IPS-18a (cell line): ENCODE measurements at regions not wholly inside any gene's neighbourhood (a gene's known extent, or its start where the extent isn't known, plus 50 kb on each side); places are given as distances from the start of the nearest gene placed in this dataset.

ENCODE experiments used
- H3K27ac ChIP-seq: one replicate; pipeline ENCODE4 v1.5.1; 2013; ENCODE audit warnings: low read length
- H3K27me3 ChIP-seq: one replicate; pipeline ENCODE4 v1.6.1; 2013; ENCODE audit warnings: mild to moderate bottlenecking, low read length; ENCODE audit not compliant: control insufficient read depth, insufficient read depth
- H3K36me3 ChIP-seq: one replicate; pipeline ENCODE4 v1.6.1; 2013; ENCODE audit warnings: low read depth, low read length; ENCODE audit not compliant: control insufficient read depth
- H3K4me1 ChIP-seq: one replicate; pipeline ENCODE4 v1.6.1; 2013; ENCODE audit warnings: low read depth, low read length; ENCODE audit not compliant: control insufficient read depth
- H3K4me3 ChIP-seq: one replicate; pipeline ENCODE4 v1.5.1; 2013; ENCODE audit warnings: low read length
- H3K9ac ChIP-seq: one replicate; pipeline ENCODE4 v1.6.1; 2013; ENCODE audit warnings: mild to moderate bottlenecking, low read length, moderate library complexity
- H3K9me3 ChIP-seq: one replicate; pipeline ENCODE4 v1.6.1; 2013; ENCODE audit warnings: low read depth, low read length; ENCODE audit not compliant: control insufficient read depth

DNA sequence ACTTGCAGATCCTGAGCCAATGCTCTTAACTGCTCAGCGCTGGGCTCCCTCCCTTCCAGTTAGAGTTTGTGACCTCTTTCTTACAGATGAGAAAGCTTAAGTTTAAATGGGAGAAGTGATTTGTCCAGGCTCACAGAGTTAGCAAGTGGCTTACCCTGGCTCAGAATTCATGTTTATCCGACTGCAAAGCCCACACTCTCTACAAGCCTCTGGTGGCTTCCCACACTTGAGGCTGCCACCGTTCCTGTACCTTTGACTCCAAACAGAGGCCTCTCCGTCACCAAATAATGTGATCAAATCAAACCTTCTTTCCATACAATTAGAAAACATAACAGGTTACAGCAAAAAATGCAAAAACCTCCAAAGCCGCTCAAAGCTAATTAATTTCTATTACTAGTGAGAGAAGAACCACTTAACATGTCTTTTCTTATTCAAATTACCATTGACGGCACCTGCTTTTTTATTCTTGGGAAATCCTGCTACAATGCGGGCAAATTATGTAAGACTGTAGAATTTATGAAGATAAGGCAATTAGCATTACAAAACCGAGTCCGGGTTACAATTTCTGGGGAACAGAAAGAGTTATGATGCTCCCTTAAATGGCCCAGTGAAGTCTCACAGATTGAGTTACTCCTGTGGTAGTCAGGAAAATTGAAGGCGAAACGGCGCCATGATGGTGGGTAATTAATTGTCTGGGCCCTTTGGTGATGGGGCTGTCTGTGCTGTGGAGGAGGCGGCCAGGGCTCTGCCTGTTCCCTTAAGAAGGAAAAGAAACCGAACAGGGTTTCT lies 324.3 kb upstream of the POU3F1 start:
- Histone ChIP-seq H3K4me1 (peaks cover 14% of the 10 kb centered on the region), H3K9ac (no peak overlapping the region), H3K4me3 (no peak overlapping the region), H3K36me3 (no peaks in the 10 kb centered on the region), H3K27me3 (no peaks in the 10 kb centered on the region), H3K27ac (no peak overlapping the region), H3K9me3 (peaks cover 11% of the 10 kb centered on the region)

DNA sequence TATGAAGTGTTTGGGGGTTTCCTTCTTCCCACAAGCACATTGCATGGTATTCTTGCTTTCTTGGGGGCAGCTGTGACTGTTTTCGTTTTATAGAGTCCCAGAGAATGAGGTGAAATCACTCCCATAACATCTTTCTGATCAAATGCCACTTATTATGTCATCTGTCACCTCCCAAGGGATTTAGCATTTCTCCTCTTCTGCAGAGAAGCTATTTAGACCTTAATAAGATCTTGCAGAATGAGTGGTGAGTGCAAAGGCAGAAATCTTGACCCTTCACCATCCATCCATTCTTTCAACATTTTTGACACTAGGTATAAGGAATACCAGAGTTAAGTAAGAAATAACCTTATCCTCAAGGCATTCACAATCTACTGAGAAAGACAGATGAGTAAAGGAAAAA lies 318.6 kb upstream of the POU3F1 start:
- H3K4me1 ChIP-seq = peaks cover 17% of the 10 kb centered on the region
- no peaks in the 10 kb centered on the region for H3K27me3 ChIP-seq
- H3K27ac ChIP-seq = no peak overlapping the region
- H3K9me3 ChIP-seq = no peaks in the 10 kb centered on the region
- no peaks in the 10 kb centered on the region for H3K36me3 ChIP-seq
- H3K4me3 ChIP-seq = no peak overlapping the region
- no peak overlapping the region for H3K9ac ChIP-seq

DNA sequence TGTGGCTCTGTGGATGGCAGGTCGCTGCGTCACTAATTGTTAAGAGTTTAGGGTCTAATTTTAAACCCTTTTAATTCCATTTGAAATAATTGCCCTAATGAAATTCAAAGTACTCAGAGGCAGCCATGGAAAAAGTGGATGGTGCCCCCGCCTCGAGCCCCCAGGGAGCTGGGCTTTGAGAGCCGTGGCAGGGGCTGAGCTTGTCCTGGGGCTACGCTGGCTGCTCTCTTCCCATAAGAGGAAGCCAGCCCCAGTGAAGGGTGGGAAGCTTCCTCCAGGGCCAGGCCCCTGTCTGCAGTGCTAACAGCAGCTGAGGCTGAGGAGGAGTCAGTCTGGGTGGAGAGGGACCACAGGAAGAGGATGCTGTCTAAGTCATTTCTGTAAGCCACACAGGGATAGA lies 315.0 kb upstream of the POU3F1 start:
- H3K4me3 ChIP-seq = no peak overlapping the region

DNA sequence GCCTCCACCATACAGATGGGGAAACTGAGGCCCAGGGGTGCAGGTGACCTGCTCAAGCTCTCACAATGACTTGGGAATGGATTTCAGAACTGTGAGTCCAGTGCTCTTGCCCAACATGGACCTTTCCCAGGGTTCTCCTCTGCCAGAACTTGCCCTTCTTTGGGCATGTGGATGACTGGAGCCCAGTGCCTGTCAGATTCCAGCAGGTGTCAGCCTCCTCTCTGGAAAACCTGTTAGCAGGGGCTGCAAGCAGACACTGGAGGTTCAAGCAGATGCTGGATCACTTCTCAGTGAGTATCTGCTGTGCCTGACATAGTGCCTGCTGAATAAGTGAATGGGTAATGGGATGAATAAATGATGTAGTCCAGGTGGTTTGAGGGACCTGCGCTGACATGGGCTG lies 314.2 kb upstream of the POU3F1 start:
- H3K9me3 ChIP-seq = no peaks in the 10 kb centered on the region
- no peak overlapping the region for H3K9ac ChIP-seq
- H3K36me3 ChIP-seq = no peaks in the 10 kb centered on the region
- H3K4me1 ChIP-seq = peaks cover 15% of the 10 kb centered on the region
- no peak overlapping the region for H3K27ac ChIP-seq
- H3K4me3 ChIP-seq = no peak overlapping the region
- H3K27me3 ChIP-seq = no peaks in the 10 kb centered on the region

More for the DNA sequence above, 315.0 kb upstream of the POU3F1 start:
- Histone ChIP-seq H3K9me3 (no peaks in the 10 kb centered on the region), H3K27me3 (no peaks in the 10 kb centered on the region), H3K4me1 (peaks cover 15% of the 10 kb centered on the region), H3K36me3 (no peaks in the 10 kb centered on the region), H3K27ac (no peak overlapping the region), H3K9ac (no peak overlapping the region)

DNA sequence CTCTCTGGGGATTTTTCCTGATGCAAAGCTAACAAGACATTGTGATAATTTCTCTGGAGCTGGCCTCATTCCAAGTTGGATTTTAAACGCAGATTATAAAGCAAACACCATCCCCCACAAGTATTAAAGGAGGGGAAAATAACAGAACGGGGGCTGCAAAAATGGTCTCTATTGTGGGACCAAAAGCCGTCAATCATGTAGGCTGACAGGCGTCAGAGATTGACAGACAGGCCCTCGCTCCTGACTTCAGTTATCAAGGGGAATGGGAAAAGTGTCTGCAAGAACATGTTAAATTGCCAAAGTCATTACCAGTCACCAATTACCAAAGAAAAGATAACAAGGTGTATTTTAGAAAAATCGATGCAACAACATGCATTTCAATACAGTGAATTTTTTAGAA lies 307.4 kb upstream of the POU3F1 start:
- H3K4me3 ChIP-seq = no peak overlapping the region
- H3K9me3 ChIP-seq = no peaks in the 10 kb centered on the region
- H3K36me3 ChIP-seq = no peaks in the 10 kb centered on the region
- no peak overlapping the region for H3K9ac ChIP-seq
- no peak overlapping the region for H3K27ac ChIP-seq
- H3K4me1 ChIP-seq = no peaks in the 10 kb centered on the region
- no peaks in the 10 kb centered on the region for H3K27me3 ChIP-seq

DNA sequence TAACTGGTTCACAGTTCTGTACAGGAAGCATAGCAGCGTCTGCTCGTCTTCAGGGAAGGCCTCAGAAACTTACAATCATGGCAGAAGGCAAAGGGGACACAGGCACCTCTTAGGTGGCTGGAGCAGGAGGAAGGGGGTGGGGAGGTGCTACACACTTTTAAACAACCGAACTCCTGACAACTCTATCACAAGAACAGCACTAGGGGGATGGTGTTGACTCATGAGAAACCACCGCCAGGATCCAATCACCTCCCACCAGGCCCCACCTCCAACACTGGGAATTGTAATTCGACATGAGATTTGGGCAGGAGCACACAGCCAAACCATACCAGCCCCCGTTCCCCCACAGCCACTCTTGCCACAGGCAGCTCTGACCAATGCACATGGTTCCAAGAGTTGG lies 306.3 kb upstream of the POU3F1 start:
- no peaks in the 10 kb centered on the region for H3K4me1 ChIP-seq
- H3K9me3 ChIP-seq = no peaks in the 10 kb centered on the region
- H3K27me3 ChIP-seq = no peaks in the 10 kb centered on the region
- H3K9ac ChIP-seq = no peak overlapping the region
- H3K36me3 ChIP-seq = no peaks in the 10 kb centered on the region
- no peak overlapping the region for H3K4me3 ChIP-seq
- H3K27ac ChIP-seq = no peak overlapping the region

DNA sequence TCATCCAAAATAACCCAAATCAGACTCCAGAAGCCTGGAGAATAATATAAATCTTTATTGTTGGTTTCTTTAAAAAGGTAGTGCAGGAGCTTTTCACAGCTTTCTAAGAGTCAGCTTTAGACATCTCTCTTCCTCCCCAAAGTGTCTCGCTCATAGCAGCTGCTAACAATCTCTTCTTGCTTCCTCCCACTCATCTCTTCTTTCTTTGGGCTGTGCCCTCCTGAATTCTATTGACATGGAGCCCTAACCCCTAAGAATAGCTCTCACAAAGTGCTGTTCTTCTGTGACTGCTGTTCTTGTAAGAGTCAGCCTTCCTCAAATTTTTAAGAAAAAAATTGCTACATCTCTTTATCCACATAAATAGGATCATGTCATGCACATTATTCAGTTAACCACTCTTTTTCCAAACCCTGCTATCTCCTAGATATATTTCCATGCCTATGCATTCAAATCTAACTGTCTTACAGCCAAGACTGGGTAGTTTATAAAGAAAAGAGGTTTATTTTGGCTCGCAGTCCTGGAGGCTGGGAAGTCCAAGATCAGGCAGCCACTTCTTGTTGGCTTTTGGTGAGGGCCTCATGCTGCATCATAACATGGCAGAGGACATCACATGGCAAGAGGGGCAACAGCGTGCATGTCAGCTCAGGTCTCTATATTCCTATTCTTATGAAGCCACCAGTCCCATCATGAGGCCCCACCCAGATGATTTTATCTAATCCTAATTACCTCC lies 301.0 kb upstream of the POU3F1 start:
- H3K27me3 ChIP-seq = no peaks in the 10 kb centered on the region
- no peak overlapping the region for H3K9ac ChIP-seq
- H3K27ac ChIP-seq = no peak overlapping the region
- H3K4me1 ChIP-seq = no peaks in the 10 kb centered on the region
- H3K4me3 ChIP-seq = no peak overlapping the region
- no peaks in the 10 kb centered on the region for H3K9me3 ChIP-seq
- no peaks in the 10 kb centered on the region for H3K36me3 ChIP-seq

DNA sequence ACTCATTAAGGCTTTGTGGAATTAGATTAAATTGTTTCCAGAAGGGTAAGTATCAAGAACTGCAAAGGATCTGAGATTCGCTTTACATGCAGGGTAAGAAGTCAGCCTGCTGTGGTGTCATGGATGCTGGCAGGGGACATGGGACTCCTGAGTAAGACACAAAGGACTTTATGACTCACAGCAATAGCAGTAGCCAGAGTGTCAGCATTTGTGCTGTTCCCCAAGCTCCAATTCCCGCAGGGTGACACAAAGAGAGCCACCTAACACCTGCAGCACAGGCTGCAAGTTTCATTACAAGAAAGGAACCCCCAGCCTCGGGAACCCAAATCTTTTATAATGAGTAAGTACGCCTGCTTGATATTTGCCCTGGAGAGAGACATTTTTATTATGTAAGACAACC lies 298.1 kb upstream of the POU3F1 start:
- H3K27ac ChIP-seq = no peak overlapping the region
- H3K9me3 ChIP-seq = no peaks in the 10 kb centered on the region
- no peak overlapping the region for H3K4me3 ChIP-seq
- no peaks in the 10 kb centered on the region for H3K4me1 ChIP-seq
- H3K9ac ChIP-seq = no peak overlapping the region
- no peaks in the 10 kb centered on the region for H3K36me3 ChIP-seq
- no peaks in the 10 kb centered on the region for H3K27me3 ChIP-seq

DNA sequence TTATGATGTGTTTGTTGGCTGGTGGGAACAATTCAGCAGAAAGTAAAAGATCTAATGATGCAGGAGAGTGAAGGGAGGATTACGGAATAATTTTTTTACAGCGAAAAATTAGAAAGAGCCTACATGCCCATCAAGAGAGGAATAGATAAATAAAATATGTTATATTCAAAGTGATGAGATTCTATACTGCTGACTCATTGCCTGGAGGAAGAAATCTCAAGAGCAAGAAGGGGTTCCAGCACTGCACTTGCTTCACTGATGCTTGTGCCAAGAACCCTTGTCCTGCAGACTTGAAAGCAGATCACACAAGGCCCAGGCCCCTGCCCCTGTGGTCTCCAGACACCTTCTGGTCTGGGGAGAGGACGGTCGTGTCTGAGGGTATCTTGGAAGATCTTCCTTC lies 295.1 kb upstream of the POU3F1 start:
- Histone ChIP-seq H3K27ac (no peak overlapping the region), H3K4me1 (no peaks in the 10 kb centered on the region), H3K9ac (no peak overlapping the region), H3K4me3 (no peak overlapping the region), H3K36me3 (no peaks in the 10 kb centered on the region), H3K9me3 (no peaks in the 10 kb centered on the region), H3K27me3 (no peaks in the 10 kb centered on the region)

- Histone ChIP-seq H3K27me3 (no peaks in the 10 kb centered on the region), H3K9ac (no peak overlapping the region), H3K36me3 (no peaks in the 10 kb centered on the region), H3K9me3 (no peaks in the 10 kb centered on the region), H3K27ac (no peak overlapping the region), H3K4me1 (no peaks in the 10 kb centered on the region), H3K4me3 (no peak overlapping the region)
Observed at GRCh38 chr1:38340409-38340808, 293.8 kb upstream of the POU3F1 start.

- Histone ChIP-seq H3K9ac (no peak overlapping the region), H3K36me3 (no peaks in the 10 kb centered on the region), H3K27ac (no peak overlapping the region), H3K9me3 (no peaks in the 10 kb centered on the region), H3K4me1 (no peaks in the 10 kb centered on the region), H3K27me3 (no peaks in the 10 kb centered on the region), H3K4me3 (no peak overlapping the region)
Observed at GRCh38 chr1:38337711-38338110, 291.1 kb upstream of the POU3F1 start.

DNA sequence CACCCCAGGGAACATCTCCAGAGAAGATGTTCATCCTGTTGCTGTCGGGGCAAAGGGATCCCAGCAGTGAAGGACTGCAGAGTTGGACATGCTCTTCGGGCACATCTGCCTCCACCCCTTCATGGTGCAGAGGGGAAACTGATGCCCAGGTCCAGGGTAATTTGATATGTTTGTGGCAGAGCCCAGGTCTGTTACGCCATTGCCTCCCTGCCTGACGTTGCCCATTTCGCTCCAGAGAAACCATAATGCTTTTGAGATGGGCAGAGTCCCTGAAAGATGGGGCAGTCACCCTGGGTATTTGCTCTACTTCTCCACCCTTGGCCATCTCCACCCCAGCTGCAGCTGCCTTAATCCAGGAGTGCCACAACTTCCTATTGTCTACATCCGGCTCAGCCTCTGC lies 290.4 kb upstream of the POU3F1 start:
- Histone ChIP-seq H3K27ac (no peak overlapping the region), H3K27me3 (no peaks in the 10 kb centered on the region), H3K9me3 (no peaks in the 10 kb centered on the region), H3K4me3 (no peak overlapping the region), H3K36me3 (no peaks in the 10 kb centered on the region), H3K9ac (no peak overlapping the region), H3K4me1 (no peaks in the 10 kb centered on the region)
